Keratinocyte (primary cell): ENCODE measurements at regions not wholly inside any gene's neighbourhood (a gene's known extent, or its start where the extent isn't known, plus 50 kb on each side); places are given as distances from the start of the nearest gene placed in this dataset.

Experiments
- DNase-seq: peaks from one replicate; pipeline ENCODE4 v3.0.0-alpha.2; 2011; ENCODE audit warnings: low read depth, missing footprints, low spot score
- FAIRE-seq: peaks from 2 replicates; lab custom pipeline; 2011; peaks lifted over from hg19 to GRCh38; lab: Jason Lieb, UNC
- H2AFZ ChIP-seq: 2 replicates; pipeline ENCODE4 v1.6.0; 2012; ENCODE audit warnings: low read length, control low read depth, inconsistent platforms; ENCODE audit not compliant: control insufficient read depth
- H3K27ac ChIP-seq: 2 replicates; pipeline ENCODE4 v1.5.1; 2011; ENCODE audit warnings: low read length; ENCODE audit not compliant: control insufficient read depth, insufficient read depth
- H3K27me3 ChIP-seq: 3 replicates; pipeline ENCODE4 v1.6.0; 2011; ENCODE audit warnings: low read length; ENCODE audit not compliant: control insufficient read depth, insufficient read depth; ENCODE audit errors: extremely low read depth
- H3K36me3 ChIP-seq, 2 experiments: 2 replicates in 1 of 2; 3 replicates in 1 of 2; pipeline ENCODE4 v1.5.1; 2011; ENCODE audit warnings: low read length in 2 of 2, mild to moderate bottlenecking in 1 of 2; ENCODE audit not compliant: control insufficient read depth in 2 of 2, insufficient read depth in 2 of 2; ENCODE audit errors: extremely low read depth in 1 of 2
- H3K4me1 ChIP-seq: 3 replicates; pipeline ENCODE4 v1.5.1; 2011; ENCODE audit warnings: low read length; ENCODE audit not compliant: control insufficient read depth, insufficient read depth; ENCODE audit errors: extremely low read depth
- H3K4me2 ChIP-seq: 3 replicates; pipeline ENCODE4 v1.6.0; 2011; ENCODE audit warnings: low read depth, low read length; ENCODE audit not compliant: control insufficient read depth, insufficient read depth; ENCODE audit errors: extremely low read depth
- H3K4me3 ChIP-seq, 3 experiments: fragments of 200-600 bp in 1 of 3; sonication (generic) in 1 of 3; 2 replicates in 2 of 3; 3 replicates in 1 of 3; pipeline ENCODE4 v1.5.1; 2011 to 2016; ENCODE audit warnings: low read length in 3 of 3, mild to moderate bottlenecking in 3 of 3, control low read depth in 2 of 3, inconsistent platforms in 1 of 3, low read depth in 1 of 3, mixed read lengths in 1 of 3, mixed run types in 1 of 3, moderate library complexity in 1 of 3; ENCODE audit not compliant: control insufficient read depth in 2 of 3, insufficient read depth in 2 of 3; ENCODE audit errors: extremely low read depth in 1 of 3
- H3K79me2 ChIP-seq: 2 replicates; pipeline ENCODE4 v1.6.0; 2012; ENCODE audit warnings: low read length; ENCODE audit not compliant: control insufficient read depth, insufficient read depth
- H3K9ac ChIP-seq: 3 replicates; pipeline ENCODE4 v1.6.0; 2011; ENCODE audit warnings: low read length; ENCODE audit not compliant: control insufficient read depth, insufficient read depth; ENCODE audit errors: extremely low read depth
- H3K9me1 ChIP-seq: 3 replicates; pipeline ENCODE4 v1.6.0; 2011; ENCODE audit warnings: low read length; ENCODE audit not compliant: control insufficient read depth, insufficient read depth; ENCODE audit errors: extremely low read depth
- H3K9me3 ChIP-seq: 2 replicates; pipeline ENCODE4 v1.5.1; 2012; ENCODE audit warnings: low read depth, low read length; ENCODE audit not compliant: control insufficient read depth
- H4K20me1 ChIP-seq: 3 replicates; pipeline ENCODE4 v1.6.0; 2011; ENCODE audit warnings: low read length; ENCODE audit not compliant: control insufficient read depth, insufficient read depth; ENCODE audit errors: extremely low read depth
- EZH2 ChIP-seq: IDR thresholded peaks from one replicate; pipeline ENCODE4 v1.6.1; 2012; ENCODE audit warnings: inconsistent platforms, mild to moderate bottlenecking, low read length, moderate library complexity
- dilution Hi-C: fragments of 300-500 bp; cut with MboI; formaldehyde crosslinking; loops from one replicate; pipeline ENCODE4 v1.7.0; 2020; ENCODE audit warnings: low sequenced_read_pairs; ENCODE audit not compliant: extremely low pct_ligation_motif_present
- TF ChIP-seq, protein P1 (sequence below), 3 experiments: IDR thresholded peaks in 1 of 3; conservative IDR thresholded peaks in 1 of 3; optimal IDR thresholded peaks in 1 of 3; 2 replicates in 2 of 3; 3 replicates in 1 of 3; pipeline versions ENCODE3 to v1.5.1; 2011; ENCODE audit warnings: low read length in 3 of 3, mild to moderate bottlenecking in 3 of 3, moderate library complexity in 2 of 3, control low read depth in 1 of 3, inconsistent platforms in 1 of 3; ENCODE audit not compliant: insufficient read depth in 2 of 3; ENCODE audit errors: extremely low read depth in 1 of 3

DNA sequence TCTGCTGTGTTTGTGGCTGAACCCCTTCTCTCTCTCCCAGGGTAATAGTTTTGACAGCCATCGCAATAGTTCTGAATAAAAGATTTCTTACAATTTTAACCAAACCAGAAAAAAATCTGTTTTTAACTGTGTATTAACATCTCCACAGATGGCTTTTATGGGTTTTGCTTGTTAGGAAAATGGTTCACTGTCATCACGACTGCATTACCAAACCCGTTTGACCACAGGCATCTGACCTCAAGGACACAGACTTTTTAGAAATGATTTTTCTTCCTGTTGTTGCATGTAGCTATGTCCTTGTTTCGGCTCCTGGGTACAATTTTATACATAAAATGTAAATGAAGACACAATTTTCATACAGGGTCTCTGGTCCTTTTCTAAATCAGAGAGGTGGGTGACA is 316.1 kb downstream of the IRX1 start:
- no peak overlapping the region for H3K4me2 ChIP-seq
- H4K20me1 ChIP-seq, result no peaks in the 10 kb centered on the region
- H3K4me3 ChIP-seq, result no peak overlapping the region
- H2AFZ ChIP-seq, result no peak overlapping the region
- FAIRE-seq, result no peak
- H3K79me2 ChIP-seq, result no peaks in the 10 kb centered on the region
- TF ChIP-seq, protein P1, sequence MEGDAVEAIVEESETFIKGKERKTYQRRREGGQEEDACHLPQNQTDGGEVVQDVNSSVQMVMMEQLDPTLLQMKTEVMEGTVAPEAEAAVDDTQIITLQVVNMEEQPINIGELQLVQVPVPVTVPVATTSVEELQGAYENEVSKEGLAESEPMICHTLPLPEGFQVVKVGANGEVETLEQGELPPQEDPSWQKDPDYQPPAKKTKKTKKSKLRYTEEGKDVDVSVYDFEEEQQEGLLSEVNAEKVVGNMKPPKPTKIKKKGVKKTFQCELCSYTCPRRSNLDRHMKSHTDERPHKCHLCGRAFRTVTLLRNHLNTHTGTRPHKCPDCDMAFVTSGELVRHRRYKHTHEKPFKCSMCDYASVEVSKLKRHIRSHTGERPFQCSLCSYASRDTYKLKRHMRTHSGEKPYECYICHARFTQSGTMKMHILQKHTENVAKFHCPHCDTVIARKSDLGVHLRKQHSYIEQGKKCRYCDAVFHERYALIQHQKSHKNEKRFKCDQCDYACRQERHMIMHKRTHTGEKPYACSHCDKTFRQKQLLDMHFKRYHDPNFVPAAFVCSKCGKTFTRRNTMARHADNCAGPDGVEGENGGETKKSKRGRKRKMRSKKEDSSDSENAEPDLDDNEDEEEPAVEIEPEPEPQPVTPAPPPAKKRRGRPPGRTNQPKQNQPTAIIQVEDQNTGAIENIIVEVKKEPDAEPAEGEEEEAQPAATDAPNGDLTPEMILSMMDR (optimal IDR thresholded peaks at IDR 0.05 in 1 of 3, IDR thresholded peaks at IDR 0.05 in 1 of 3, conservative IDR thresholded peaks at IDR 0.05 in 1 of 3; ENCODE audit: extremely low read depth in 1 of 3, insufficient read depth in 2 of 3, low read length in 3 of 3), result no peak
- no peak for TF ChIP-seq EZH2
- H3K9me1 ChIP-seq, result no peaks in the 10 kb centered on the region
- dilution Hi-C loops, result no loop called here
- DNase-seq, result no peak
- no peak overlapping the region for H3K27ac ChIP-seq
- H3K4me1 ChIP-seq, result no peaks in the 10 kb centered on the region
- H3K9ac ChIP-seq, result no peak overlapping the region
- H3K27me3 ChIP-seq, result no peaks in the 10 kb centered on the region
- no peaks in the 10 kb centered on the region for H3K9me3 ChIP-seq
- no peaks in the 10 kb centered on the region for H3K36me3 ChIP-seq

DNA sequence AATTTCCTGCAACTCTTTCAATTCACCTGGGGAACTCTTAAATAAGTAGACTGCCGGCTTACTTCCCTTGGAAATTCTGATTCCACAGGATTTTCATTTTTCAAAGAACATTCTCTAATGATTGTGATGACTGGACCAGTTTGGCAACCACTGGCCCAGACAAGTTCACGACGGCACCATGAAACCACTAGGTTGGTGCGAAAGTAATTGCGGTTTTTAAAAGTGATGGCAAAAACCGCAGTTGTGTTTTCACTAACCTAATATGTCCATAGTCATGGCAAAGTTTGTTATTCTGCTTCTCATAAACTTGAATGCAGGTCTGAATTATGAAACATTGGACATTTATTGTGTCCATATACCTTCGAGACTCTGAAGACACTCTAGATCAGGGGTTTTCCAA is 317.2 kb downstream of the IRX1 start:
- no peak for FAIRE-seq
- dilution Hi-C loops, result no loop called here

More for the DNA sequence above, 317.2 kb downstream of the IRX1 start:
- H3K4me2 ChIP-seq, result no peak overlapping the region
- no peak for DNase-seq
- TF ChIP-seq EZH2, result no peak
- TF ChIP-seq, protein P1 (optimal IDR thresholded peaks at IDR 0.05 in 1 of 3, IDR thresholded peaks at IDR 0.05 in 1 of 3, conservative IDR thresholded peaks at IDR 0.05 in 1 of 3; ENCODE audit: extremely low read depth in 1 of 3, insufficient read depth in 2 of 3, low read length in 3 of 3), result no peak
- H3K9me3 ChIP-seq, result no peaks in the 10 kb centered on the region
- no peak overlapping the region for H3K9ac ChIP-seq
- no peaks in the 10 kb centered on the region for H4K20me1 ChIP-seq
- no peak overlapping the region for H2AFZ ChIP-seq
- no peaks in the 10 kb centered on the region for H3K4me1 ChIP-seq
- H3K79me2 ChIP-seq, result no peaks in the 10 kb centered on the region
- no peaks in the 10 kb centered on the region for H3K36me3 ChIP-seq
- no peak overlapping the region for H3K27ac ChIP-seq
- H3K4me3 ChIP-seq, result no peak overlapping the region
- no peaks in the 10 kb centered on the region for H3K9me1 ChIP-seq
- H3K27me3 ChIP-seq, result no peaks in the 10 kb centered on the region
